B cell (primary cell): ENCODE measurements at regions not wholly inside any gene's neighbourhood (a gene's known extent, or its start where the extent isn't known, plus 50 kb on each side); places are given as distances from the start of the nearest gene placed in this dataset.

Experiments used
- EZH2 ChIP-seq: IDR thresholded peaks from 2 replicates; pipeline ENCODE4 v1.6.1; 2012; ENCODE audit warnings: borderline replicate concordance, low read depth, mild to moderate bottlenecking, moderate library complexity, low read length; ENCODE audit not compliant: insufficient read depth, poor library complexity, severe bottlenecking
- TF ChIP-seq, protein P1 (sequence below): fragments of 200-600 bp; IDR thresholded peaks from one replicate; pipeline ENCODE4 v1.8.0; 2022; ENCODE audit warnings: antibody characterized with exemption, mild to moderate bottlenecking

DNA sequence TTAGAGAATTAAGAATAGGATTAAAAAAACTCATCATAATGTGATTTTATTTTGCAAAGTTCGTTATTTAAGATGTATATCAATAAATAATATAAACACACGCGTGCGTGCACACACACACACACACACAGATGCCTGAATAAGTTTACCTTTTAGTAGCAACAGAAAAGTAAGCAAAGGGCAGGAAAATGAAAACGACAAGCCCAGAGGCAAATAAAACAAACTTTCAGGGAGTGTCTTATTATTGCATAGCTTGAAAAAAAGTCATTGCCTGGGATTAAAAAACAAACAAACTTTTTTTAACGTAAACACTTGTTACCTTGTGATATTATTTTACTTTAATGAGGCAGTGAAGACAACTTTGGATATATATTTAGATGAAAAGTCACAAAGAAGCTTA, 226.4 kb downstream of the BAMBI start:
- TF ChIP-seq, protein P1, sequence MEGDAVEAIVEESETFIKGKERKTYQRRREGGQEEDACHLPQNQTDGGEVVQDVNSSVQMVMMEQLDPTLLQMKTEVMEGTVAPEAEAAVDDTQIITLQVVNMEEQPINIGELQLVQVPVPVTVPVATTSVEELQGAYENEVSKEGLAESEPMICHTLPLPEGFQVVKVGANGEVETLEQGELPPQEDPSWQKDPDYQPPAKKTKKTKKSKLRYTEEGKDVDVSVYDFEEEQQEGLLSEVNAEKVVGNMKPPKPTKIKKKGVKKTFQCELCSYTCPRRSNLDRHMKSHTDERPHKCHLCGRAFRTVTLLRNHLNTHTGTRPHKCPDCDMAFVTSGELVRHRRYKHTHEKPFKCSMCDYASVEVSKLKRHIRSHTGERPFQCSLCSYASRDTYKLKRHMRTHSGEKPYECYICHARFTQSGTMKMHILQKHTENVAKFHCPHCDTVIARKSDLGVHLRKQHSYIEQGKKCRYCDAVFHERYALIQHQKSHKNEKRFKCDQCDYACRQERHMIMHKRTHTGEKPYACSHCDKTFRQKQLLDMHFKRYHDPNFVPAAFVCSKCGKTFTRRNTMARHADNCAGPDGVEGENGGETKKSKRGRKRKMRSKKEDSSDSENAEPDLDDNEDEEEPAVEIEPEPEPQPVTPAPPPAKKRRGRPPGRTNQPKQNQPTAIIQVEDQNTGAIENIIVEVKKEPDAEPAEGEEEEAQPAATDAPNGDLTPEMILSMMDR, result no peak
- no peak for TF ChIP-seq EZH2
